Lower leg skin (tissue), 4 donors: ENCODE measurements at regions not wholly inside any gene's neighbourhood (a gene's known extent, or its start where the extent isn't known, plus 50 kb on each side); places are given as distances from the start of the nearest gene placed in this dataset.

Experiments
- DNase-seq, 2 donors: peaks; one replicate each; pipeline ENCODE4 v3.0.0-alpha.2; 2019; ENCODE audit warnings: low spot score in 2 of 2
- H3K4me3 ChIP-seq: fragments of 200-600 bp; sonication (generic); 2 replicates; pipeline ENCODE4 v1.5.1; 2017; ENCODE audit warnings: mild to moderate bottlenecking, low read depth; ENCODE audit not compliant: poor library complexity, severe bottlenecking
- POLR2A ChIP-seq, 2 donors: fragments of 450-650 bp; IDR thresholded peaks; one replicate each; pipeline ENCODE4 v1.6.1; 2016 to 2017; ENCODE audit warnings: antibody characterized with exemption in 2 of 2, mild to moderate bottlenecking in 1 of 2, moderate library complexity in 1 of 2
- WGBS, 2 donors: methylation state at CpG; one replicate each; pipeline ENCODE4 v1.1.5; 2018; 5-methylcytosine and 5-hydroxymethylcytosine counted together
- intact Hi-C: fragments of 100-400 bp; cut with DNase I; formaldehyde crosslinking; loops from one replicate; pipeline ENCODE4 v1.15.0; 2023; ENCODE audit warnings: low total_unique reads
- TF ChIP-seq, protein P1 (sequence below), 3 donors: fragments of 450-650 bp; IDR thresholded peaks; one replicate each; pipeline ENCODE4 v1.5.1; 2016; ENCODE audit warnings: antibody characterized with exemption in 3 of 3, mild to moderate bottlenecking in 3 of 3, moderate library complexity in 2 of 3

DNA sequence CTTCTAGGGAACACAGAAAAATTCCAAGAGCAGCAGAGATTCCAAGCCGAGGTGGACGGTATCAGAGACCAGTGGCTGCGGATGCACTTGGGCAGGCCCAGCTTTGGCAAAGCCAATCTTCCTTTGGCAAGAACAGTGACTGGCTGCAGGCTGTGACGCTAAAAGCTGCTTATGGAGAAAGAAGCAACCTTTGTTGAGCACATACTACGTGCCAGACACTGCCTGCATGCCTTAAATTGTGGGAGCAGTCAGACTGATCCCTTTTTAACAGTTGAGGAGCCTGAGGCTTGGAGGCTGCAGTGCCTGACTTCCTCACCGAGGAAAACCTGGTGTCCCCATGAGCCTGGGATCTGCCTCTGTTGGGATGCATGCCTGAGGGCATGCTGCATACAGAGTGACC is 69.0 kb upstream of the AMZ2 start:
- intact Hi-C loops, result loop anchor here (10.0 kb wide), 1 partner anchor 286 kb away; no protein-coding TSS in a partner anchor

DNA sequence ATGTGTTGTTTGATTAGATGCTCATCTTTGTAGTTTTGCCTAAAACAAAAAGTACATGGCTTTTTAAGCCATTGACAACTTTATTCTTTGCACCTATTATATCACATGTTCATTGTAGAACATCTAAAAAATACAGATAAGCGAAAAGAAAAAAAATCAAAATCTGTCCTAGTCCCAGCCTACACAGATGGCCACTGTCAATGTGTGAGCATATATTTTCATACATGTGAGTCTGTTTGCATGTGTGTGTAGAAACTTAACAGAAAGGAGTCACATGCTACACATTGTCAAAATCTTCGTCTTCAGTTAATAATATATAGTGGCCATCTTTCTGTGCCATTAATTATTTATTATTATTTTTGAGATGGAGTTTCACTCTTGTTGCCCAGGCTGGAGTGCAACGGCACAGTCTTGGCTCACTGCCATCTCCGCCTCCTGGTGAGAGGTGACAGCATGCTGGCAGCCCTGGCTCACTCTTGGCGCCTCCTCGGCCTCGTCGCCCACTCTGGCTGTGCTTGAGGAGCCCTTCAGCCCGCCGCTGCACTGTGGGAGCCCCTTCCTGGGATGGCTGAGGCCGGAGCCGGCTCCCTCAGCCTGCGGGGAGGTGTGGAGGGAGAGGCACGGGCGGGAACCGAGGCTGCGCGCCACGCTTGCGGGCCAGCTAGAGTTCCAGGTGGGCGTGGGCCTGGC is 68.5 kb upstream of the AMZ2 start:
- 84 to 90% methylated on average over 16 to 20 of the region's 21 CpGs for WGBS, 2 donors
- no peak overlapping the region for H3K4me3 ChIP-seq
- intact Hi-C loops, result loop anchor here (10.0 kb wide), 1 partner anchor 285 kb away; no protein-coding TSS in a partner anchor
- TF ChIP-seq POLR2A (IDR thresholded peaks at IDR 0.05), result no peak
- TF ChIP-seq, protein P1, sequence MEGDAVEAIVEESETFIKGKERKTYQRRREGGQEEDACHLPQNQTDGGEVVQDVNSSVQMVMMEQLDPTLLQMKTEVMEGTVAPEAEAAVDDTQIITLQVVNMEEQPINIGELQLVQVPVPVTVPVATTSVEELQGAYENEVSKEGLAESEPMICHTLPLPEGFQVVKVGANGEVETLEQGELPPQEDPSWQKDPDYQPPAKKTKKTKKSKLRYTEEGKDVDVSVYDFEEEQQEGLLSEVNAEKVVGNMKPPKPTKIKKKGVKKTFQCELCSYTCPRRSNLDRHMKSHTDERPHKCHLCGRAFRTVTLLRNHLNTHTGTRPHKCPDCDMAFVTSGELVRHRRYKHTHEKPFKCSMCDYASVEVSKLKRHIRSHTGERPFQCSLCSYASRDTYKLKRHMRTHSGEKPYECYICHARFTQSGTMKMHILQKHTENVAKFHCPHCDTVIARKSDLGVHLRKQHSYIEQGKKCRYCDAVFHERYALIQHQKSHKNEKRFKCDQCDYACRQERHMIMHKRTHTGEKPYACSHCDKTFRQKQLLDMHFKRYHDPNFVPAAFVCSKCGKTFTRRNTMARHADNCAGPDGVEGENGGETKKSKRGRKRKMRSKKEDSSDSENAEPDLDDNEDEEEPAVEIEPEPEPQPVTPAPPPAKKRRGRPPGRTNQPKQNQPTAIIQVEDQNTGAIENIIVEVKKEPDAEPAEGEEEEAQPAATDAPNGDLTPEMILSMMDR (IDR thresholded peaks at IDR 0.05), result no peak
- peak in 1 of 2 donors; percentile 77 for DNase-seq

More for the DNA sequence above, 69.0 kb upstream of the AMZ2 start:
- peak in 1 of 2 donors; percentile 63 for DNase-seq
- 89 to 90% methylated on average over 6 of the region's 6 CpGs for WGBS, 2 donors
- no peak overlapping the region for H3K4me3 ChIP-seq
- no peak for TF ChIP-seq POLR2A (IDR thresholded peaks at IDR 0.05)
- TF ChIP-seq, protein P1 (IDR thresholded peaks at IDR 0.05), result no peak

DNA sequence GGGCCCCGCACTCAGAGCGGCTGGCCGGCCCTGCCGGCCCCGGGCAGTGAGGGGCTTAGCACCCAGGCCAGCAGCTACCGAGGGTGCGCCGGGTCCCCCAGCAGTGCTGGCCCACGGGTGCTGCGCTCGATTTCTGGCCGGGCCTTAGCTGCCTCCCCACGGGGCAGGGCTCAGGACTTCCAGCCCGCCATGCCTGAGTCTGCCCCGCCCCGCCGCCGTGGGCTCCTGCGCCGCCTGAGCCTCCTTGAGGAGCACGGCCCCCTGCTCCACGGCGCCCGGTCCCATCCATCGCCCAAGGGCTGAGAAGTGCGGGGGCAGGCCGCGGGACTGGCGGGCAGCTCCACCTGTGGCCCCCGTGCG is 67.9 kb upstream of the AMZ2 start:
- 93 to 100% methylated on average over 6 to 18 of the region's 31 CpGs for WGBS, 2 donors
- TF ChIP-seq, protein P1 (IDR thresholded peaks at IDR 0.05), result no peak
- TF ChIP-seq POLR2A (IDR thresholded peaks at IDR 0.05), result no peak
- intact Hi-C loops, result loop anchor here (10.0 kb wide), 1 partner anchor 285 kb away; no protein-coding TSS in a partner anchor
- no peak overlapping the region for H3K4me3 ChIP-seq
- DNase-seq, result peak in 1 of 2 donors; percentile 46

DNA sequence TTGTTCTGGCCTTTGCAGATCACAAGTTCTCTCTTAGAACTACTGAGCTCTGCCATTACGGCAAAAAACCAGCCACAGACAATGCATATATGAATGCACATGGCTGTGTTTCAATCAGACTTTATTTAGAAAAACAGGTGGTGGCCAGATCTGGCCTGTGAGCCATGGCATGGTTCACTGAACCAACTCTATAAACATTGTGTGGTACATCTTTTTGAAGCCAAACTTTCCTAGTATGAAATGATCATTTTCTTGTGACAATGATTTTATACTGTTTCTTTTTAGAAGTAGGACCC is 65.9 kb upstream of the AMZ2 start:
- intact Hi-C loops, result no loop called here
- TF ChIP-seq, protein P1 (IDR thresholded peaks at IDR 0.05), result no peak
- TF ChIP-seq POLR2A (IDR thresholded peaks at IDR 0.05), result no peak
- WGBS, 2 donors, result 69 to 83% methylated on average over 1 of the region's 1 CpG
- DNase-seq, result peak in 1 of 2 donors; percentile 12
- no peak overlapping the region for H3K4me3 ChIP-seq

DNA sequence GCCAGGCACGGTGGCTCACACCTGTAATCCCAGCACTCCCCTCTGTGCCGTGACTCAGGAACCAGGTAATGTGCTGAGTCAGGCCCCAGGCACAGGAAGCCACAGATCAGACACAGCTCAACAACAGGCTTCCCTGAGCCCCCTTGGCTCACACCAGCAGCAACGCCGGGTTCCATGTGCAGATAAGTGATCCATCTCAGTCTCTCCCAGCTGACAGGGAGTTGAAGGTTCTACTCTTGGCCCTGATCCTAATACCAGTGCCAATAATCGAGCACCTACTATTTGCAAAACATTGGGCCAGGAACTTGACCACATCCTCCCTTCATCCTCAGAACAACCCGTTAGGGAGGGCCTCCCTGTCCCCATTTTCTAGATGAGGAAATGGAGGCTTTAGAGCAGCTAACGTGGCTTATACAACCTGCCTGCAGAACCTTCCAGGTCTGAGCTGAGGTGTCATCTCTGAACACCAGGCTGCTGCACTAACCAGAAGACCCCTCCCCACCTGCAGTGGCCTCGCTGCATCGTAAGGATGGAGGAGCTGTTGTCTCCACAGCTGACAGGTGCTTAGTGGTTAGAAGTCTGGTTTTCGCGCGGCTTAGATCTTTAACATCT is 64.8 kb upstream of the AMZ2 start:
- intact Hi-C loops, result no loop called here
- no peak overlapping the region for H3K4me3 ChIP-seq
- WGBS, 2 donors, result 69 to 80% methylated on average over 12 of the region's 12 CpGs
- peak in 1 of 2 donors; percentile 66 for DNase-seq
- TF ChIP-seq, protein P1 (IDR thresholded peaks at IDR 0.05), result no peak
- TF ChIP-seq POLR2A (IDR thresholded peaks at IDR 0.05), result no peak
